Activated CD4-positive, alpha-beta T cell treated with anti-CD3 and anti-CD28 coated beads for 36 hours (primary cell): ENCODE measurements at regions not wholly inside any gene's neighbourhood (a gene's known extent, or its start where the extent isn't known, plus 50 kb on each side); places are given as distances from the start of the nearest gene placed in this dataset.

Source experiments
- ATAC-seq: fragments of 200-7000 bp; cut with Tn5 transposase; one replicate; pipeline ENCODE4 v1.10.0; 2021; ENCODE audit warnings: mild to moderate bottlenecking, moderate library complexity
- CTCF ChIA-PET: fragments of 350-600 bp; sonication (Branson Sonifier 250); formaldehyde crosslinking; loops from one replicate; lab custom pipeline; 2021; ENCODE audit warnings: antibody characterized with exemption; lab: Charles Lee
- POLR2A ChIA-PET: fragments of 350-600 bp; sonication (Branson Sonifier 250); formaldehyde crosslinking; loops from one replicate; lab custom pipeline; 2021; ENCODE audit warnings: antibody characterized with exemption, inconsistent platforms; lab: Charles Lee
- DNase-seq: peaks from one replicate; pipeline ENCODE4 v3.0.0-alpha.2; 2020
- H3K27ac Mint-ChIP-seq: one replicate; pipeline ENCODE4 v1.8.0; 2021; ENCODE audit warnings: mixed read lengths
- H3K27me3 Mint-ChIP-seq: one replicate; pipeline ENCODE4 v1.8.0; 2021; ENCODE audit warnings: mixed read lengths
- H3K36me3 Mint-ChIP-seq: one replicate; pipeline ENCODE4 v1.8.0; 2021; ENCODE audit warnings: low read depth, mixed read lengths
- H3K4me1 Mint-ChIP-seq: one replicate; pipeline ENCODE4 v1.8.0; 2021; ENCODE audit warnings: mixed read lengths
- H3K4me3 Mint-ChIP-seq: one replicate; pipeline ENCODE4 v1.8.0; 2021; ENCODE audit warnings: mild to moderate bottlenecking, moderate library complexity, mixed read lengths
- H3K9me3 Mint-ChIP-seq: one replicate; pipeline ENCODE4 v1.8.0; 2021; ENCODE audit warnings: low read depth, mixed read lengths
- intact Hi-C, 2 experiments: fragments of 100-400 bp; cut with DNase I in 1 of 2; cut with micrococcal nuclease in 1 of 2; formaldehyde crosslinking; loops; one replicate each; pipeline versions ENCODE4 v1.14.2 to v1.15.1; 2022 to 2024; cut with DNase I, micrococcal nuclease

DNA sequence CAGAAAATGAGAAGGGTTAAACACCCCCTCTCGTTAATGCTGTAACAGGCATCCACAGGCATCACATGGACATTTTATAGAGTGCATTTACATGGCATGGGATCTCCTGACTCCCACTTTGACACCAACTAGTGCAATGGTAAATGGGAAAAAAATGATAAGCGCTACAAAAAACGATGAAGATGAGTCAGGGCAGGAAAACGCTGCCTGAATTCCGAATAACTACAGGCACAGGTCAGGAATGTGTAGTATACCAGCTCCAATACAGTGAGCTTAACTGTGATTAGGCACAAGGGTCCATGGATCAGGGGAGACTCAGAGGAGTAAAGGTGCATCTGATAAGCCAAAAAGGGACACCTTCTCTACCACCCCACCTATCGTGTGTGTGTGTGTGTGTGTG, 223.6 kb downstream of the FOXO1 start:
- H3K27me3 Mint-ChIP-seq: no peaks in the 10 kb centered on the region
- POLR2A ChIA-PET: no interaction called here

DNA sequence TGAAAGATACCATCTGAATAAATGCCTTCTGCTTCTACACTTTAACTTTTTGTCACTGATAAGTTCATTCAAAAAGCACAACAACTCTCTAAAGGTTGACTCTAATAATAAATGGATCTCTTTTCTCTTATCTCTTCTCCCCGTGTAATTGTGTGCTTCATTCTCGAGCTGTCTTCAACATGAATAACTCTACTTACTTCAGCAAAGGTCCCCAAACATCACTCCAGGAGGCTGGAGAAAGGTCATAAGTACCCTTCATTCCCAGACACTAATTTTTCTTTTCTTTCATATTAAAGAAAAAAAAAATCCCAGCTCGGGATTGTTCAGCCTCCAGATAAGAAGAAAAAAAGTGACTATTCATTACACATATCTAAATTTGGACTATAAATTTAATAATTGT, 222.2 kb downstream of the FOXO1 start:
- DNase-seq (no peak), ATAC-seq (no peak)
- intact Hi-C loops: no loop called here
- ChIA-PET CTCF (interaction anchor here (0.5 to 0.6 kb wide), 2 partner anchors 64 to 361 kb away, joined by 3 read pairs; no protein-coding TSS in a partner anchor), POLR2A (no interaction called here)
- Mint-ChIP-seq H3K9me3 (no peaks in the 10 kb centered on the region), H3K4me3 (no peak overlapping the region), H3K27ac (no peak overlapping the region), H3K4me1 (peaks cover 19% of the 10 kb centered on the region), H3K27me3 (no peaks in the 10 kb centered on the region), H3K36me3 (no peaks in the 10 kb centered on the region)

More for the DNA sequence above, 223.6 kb downstream of the FOXO1 start:
- ATAC-seq (no peak), DNase-seq (no peak)
- Mint-ChIP-seq H3K4me3 (no peak overlapping the region), H3K27ac (no peak overlapping the region), H3K9me3 (no peaks in the 10 kb centered on the region), H3K4me1 (peaks cover 26% of the 10 kb centered on the region), H3K36me3 (no peaks in the 10 kb centered on the region)
- CTCF ChIA-PET: interaction anchor here (0.6 kb wide), 1 partner anchor 180 kb away, joined by 3 read pairs; no protein-coding TSS in a partner anchor
- intact Hi-C loops: no loop called here

DNA sequence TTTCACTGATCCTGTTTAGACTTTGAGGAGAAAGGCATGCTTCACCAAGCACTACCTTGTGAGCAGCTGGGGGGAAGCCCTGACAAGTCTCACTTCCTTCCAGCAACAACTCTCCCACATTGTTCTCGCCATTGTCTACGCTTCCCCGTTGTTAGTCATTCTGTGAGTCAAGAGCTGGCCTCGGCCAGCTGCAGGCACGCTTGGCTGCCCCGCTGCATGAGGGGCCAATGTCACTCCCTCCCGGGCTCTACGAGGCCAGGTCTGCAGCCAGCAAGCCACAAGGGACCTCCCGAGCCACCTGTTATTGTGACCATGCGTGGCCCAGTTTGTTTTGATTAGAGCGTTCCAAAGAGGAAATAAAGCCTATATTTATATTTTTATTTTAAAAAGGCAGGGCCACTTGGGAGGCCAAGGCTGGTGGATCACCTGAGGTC, 220.9 kb downstream of the FOXO1 start:
- ATAC-seq (peak; percentile 86), DNase-seq (peak; percentile 47)
- Mint-ChIP-seq H3K36me3 (no peaks in the 10 kb centered on the region), H3K9me3 (peaks cover 7% of the 10 kb centered on the region), H3K4me1 (peaks cover 14% of the 10 kb centered on the region), H3K27ac (no peak overlapping the region), H3K4me3 (no peak overlapping the region), H3K27me3 (no peaks in the 10 kb centered on the region)
- POLR2A ChIA-PET: no interaction called here
- intact Hi-C loops: no loop called here
- CTCF ChIA-PET: no interaction called here

DNA sequence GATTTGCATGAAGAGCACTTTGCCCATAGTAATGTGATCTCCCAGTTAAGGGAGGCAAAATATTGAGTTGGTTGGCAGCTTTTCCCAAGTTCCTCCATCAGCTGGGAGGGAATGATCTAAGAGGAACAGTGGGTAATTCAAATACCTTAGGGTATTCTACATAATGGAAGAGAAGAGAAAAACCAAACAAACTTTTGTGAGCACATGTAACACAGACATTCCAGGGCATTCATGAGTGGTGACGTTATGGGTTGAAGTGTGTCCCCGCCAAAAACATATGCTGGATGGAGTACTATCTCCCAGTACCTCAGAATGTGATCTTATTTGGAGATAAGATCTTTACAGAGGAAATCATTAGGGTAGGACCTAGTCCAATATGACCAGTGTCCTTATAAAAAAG, 220.1 kb downstream of the FOXO1 start:
- Mint-ChIP-seq H3K27me3 (no peaks in the 10 kb centered on the region), H3K4me3 (no peak overlapping the region), H3K4me1 (peaks cover 14% of the 10 kb centered on the region), H3K9me3 (peaks cover 7% of the 10 kb centered on the region), H3K36me3 (no peaks in the 10 kb centered on the region), H3K27ac (peak overlapping the region; percentile 7)
- POLR2A ChIA-PET: no interaction called here
- CTCF ChIA-PET: no interaction called here
- intact Hi-C loops: no loop called here
- DNase-seq: no peak
- no peak for ATAC-seq

DNA sequence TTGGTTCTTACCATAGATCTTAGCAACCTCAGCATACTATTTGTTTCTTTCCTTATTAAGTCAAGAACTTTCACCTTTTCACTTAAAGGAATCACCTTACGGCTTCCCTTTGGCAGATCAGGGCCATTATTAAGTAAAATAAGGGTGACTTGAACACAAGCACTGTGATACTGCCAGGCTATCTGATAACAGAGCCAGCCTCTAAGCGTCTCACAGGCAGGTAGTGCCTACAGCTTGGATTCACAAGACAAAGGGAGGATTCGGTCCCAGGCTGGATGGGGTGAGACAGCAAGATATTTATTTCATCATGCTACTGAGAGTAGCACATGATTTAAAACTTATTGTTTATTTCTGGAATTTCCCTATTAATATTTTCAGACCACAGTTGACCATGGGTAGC, 218.6 kb downstream of the FOXO1 start:
- Mint-ChIP-seq H3K27ac (no peak overlapping the region), H3K4me1 (peaks cover 23% of the 10 kb centered on the region), H3K4me3 (no peak overlapping the region), H3K36me3 (no peaks in the 10 kb centered on the region), H3K27me3 (no peaks in the 10 kb centered on the region), H3K9me3 (peaks cover 7% of the 10 kb centered on the region)
- intact Hi-C loops: no loop called here
- DNase-seq (no peak), ATAC-seq (no peak)
- ChIA-PET POLR2A (no interaction called here), CTCF (interaction anchor here (0.6 to 1.3 kb wide), 2 partner anchors 13 to 710 kb away, joined by 3 read pairs; no protein-coding TSS in a partner anchor)

DNA sequence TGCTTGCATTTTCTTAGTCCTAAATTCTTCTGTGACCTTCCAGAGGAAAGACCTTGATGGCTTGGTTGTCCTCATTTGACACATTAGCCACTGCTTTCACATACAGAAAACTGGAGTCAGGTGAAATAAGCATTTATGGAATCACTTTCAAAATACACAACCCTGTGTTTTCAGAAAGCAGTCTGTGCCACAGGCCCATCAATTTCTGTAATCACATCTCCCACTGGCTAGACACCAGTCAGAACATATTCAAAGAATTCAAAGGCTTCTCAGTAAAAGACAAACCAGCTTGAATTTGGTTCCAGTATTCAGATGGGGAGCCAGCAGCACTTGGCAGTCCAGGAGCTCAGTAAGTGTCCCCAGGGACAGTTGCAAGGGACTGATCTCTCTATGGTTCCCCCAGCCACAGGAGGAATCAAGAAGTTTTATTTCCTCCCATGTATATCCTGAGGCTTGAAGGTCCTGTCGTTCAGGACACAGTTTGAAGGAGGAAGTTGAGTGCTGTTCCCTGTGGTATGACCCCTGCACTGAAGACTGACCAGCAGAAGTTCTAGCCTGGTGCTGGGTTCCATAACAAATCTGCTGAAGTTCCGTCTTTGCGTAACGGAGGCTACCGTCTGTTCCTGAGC, 214.3 kb downstream of the FOXO1 start:
- POLR2A ChIA-PET: no interaction called here
- CTCF ChIA-PET: interaction anchor here (2.5 kb wide), 1 partner anchor 21 kb away, joined by 7 read pairs; no protein-coding TSS in a partner anchor
- no peak overlapping the region for H3K27ac Mint-ChIP-seq
- H3K9me3 Mint-ChIP-seq: peaks cover 7% of the 10 kb centered on the region
- H3K36me3 Mint-ChIP-seq: no peaks in the 10 kb centered on the region
- intact Hi-C loops: no loop called here
- no peaks in the 10 kb centered on the region for H3K27me3 Mint-ChIP-seq
- peaks cover 22% of the 10 kb centered on the region for H3K4me1 Mint-ChIP-seq
- ATAC-seq: peak; percentile 58
- DNase-seq: no peak
- H3K4me3 Mint-ChIP-seq: no peak overlapping the region

DNA sequence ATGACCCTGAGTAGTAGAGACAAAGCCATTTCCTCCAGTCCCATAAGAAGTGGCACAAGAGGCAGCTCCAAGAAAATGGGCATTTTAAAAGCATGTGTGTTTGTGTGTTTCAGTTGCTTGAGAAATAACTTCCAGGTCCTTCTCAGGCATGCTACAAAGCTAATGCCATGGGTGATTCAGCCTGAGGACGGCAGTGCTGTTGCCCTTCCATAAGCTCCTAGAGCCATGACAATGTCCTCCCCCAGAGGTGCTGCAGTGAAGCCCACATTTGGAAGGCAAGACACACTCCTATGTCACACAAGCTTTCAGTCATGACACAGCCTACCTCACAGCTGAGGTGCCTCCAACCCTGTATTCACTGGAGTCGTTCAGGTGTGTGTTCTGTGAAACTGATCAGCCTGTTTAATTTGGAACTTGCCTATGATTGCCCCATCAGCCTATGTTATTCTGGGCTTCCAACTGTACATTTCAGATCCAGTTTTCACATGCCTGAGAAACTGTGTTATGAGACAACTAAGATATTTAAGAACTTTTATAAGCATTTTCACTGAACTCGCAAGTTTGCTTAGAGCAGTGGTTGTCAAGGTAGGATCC, 213.6 kb downstream of the FOXO1 start:
- peaks cover 7% of the 10 kb centered on the region for H3K9me3 Mint-ChIP-seq
- no peak for DNase-seq
- H3K36me3 Mint-ChIP-seq: no peaks in the 10 kb centered on the region
- no peak overlapping the region for H3K4me3 Mint-ChIP-seq
- intact Hi-C loops: no loop called here
- ChIA-PET POLR2A (no interaction called here), CTCF (interaction anchor here (0.8 to 2.5 kb wide), 2 partner anchors 13 to 21 kb away, joined by 3 to 7 read pairs; no protein-coding TSS in a partner anchor)
- no peaks in the 10 kb centered on the region for H3K27me3 Mint-ChIP-seq
- H3K27ac Mint-ChIP-seq: no peak overlapping the region
- H3K4me1 Mint-ChIP-seq: peaks cover 22% of the 10 kb centered on the region
- no peak for ATAC-seq

DNA sequence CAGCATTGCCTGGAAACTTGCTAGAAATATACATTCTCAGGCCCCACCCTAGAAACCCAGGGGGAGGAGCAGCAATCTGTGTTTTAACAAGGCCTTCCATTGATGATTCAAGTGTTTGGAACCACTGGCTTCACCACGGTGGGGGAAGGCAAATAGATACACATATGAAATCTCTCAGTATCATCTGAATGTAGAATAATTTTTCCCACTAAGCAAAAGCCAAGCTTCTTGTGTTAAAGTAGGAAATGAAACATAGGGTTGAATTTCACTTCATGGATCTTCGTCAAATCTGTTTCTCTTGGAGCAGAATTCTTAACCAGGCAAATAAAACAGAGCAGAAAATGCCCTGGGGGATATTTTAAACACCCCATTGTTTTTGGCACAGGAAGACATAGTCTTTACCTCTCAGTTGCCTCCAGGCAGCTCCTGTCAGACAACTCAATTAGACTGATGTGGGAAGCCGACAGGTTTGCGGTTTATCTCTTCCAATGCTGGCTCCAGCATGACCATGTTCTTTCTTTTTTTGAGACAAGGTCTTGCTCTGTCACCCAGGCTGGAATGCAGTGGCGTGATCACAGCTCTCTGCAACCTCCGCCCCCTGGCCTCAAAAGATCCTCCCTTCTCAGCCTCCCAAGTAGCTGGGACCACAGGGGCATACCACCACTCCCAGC, 213.0 kb downstream of the FOXO1 start:
- no peak overlapping the region for H3K27ac Mint-ChIP-seq
- peaks cover 7% of the 10 kb centered on the region for H3K9me3 Mint-ChIP-seq
- H3K4me1 Mint-ChIP-seq: peaks cover 18% of the 10 kb centered on the region
- H3K36me3 Mint-ChIP-seq: no peaks in the 10 kb centered on the region
- intact Hi-C loops: no loop called here
- ChIA-PET POLR2A (no interaction called here), CTCF (interaction anchor here (0.6 to 2.5 kb wide), 3 partner anchors 13 to 53 kb away, joined by 3 to 7 read pairs (median 4); no protein-coding TSS in a partner anchor)
- H3K4me3 Mint-ChIP-seq: no peak overlapping the region
- DNase-seq: peak; percentile 16
- H3K27me3 Mint-ChIP-seq: no peaks in the 10 kb centered on the region
- no peak for ATAC-seq

DNA sequence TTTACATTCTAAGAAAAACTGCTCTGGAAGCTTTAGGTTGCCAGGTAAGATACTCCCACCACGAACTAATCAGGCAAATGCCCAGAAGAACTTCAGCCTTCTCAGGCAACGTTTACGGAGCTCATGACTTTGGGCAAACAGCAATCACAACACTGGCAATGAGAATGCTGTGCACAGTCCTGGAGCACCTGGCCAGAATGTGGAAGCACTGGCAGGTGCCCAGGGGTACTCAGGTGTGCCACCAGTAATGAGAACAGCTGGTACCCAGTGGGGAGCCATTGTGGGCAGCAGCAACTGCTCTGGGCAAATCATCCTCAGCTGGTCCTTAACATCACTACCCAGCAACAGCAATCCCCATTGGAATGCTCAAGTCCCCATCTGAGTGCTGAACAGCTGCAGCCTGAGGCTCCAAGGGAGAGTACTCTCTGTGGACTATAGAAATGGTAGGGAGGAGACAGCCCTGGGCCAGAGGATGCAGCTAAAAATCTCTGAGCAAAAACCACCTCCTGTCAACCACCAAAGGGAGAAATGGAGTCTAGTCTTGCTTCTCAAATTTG, 210.0 kb downstream of the FOXO1 start:
- no peaks in the 10 kb centered on the region for H3K27me3 Mint-ChIP-seq
- ChIA-PET POLR2A (no interaction called here), CTCF (no interaction called here)
- intact Hi-C loops: no loop called here
- no peak overlapping the region for H3K4me3 Mint-ChIP-seq
- no peaks in the 10 kb centered on the region for H3K9me3 Mint-ChIP-seq
- DNase-seq (no peak), ATAC-seq (no peak)
- H3K36me3 Mint-ChIP-seq: no peaks in the 10 kb centered on the region
- peaks cover 15% of the 10 kb centered on the region for H3K4me1 Mint-ChIP-seq
- H3K27ac Mint-ChIP-seq: no peak overlapping the region

DNA sequence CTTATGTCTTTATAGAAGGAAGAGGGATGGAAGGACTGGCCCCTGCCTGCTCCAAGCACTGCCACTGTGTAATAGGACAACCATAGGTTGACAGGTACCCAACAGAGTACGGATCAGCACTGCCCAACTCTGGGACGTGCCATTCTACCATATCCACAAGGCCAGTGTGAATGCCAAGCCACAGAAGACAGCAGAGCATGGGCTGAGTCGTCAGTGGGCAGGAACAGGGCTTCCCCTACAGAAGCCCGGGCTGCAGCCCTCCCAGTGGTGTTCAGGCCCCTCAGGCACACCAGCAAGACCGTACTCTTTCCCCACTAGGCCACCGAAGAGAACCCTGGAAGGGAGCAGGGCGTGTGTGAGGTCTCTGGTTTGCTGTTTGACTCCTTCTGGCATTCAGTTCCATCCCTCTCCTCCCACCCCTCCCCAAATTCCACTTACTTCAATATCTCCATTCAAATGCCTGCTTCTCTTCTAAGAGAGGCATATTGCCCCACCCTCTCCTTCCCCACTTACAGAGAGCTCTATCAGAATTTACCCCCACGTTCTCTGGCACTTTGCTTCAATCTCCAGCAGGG, 209.4 kb downstream of the FOXO1 start:
- H3K36me3 Mint-ChIP-seq: no peaks in the 10 kb centered on the region
- ChIA-PET POLR2A (no interaction called here), CTCF (no interaction called here)
- H3K9me3 Mint-ChIP-seq: no peaks in the 10 kb centered on the region
- H3K4me1 Mint-ChIP-seq: peaks cover 12% of the 10 kb centered on the region
- H3K27ac Mint-ChIP-seq: no peak overlapping the region
- no peak overlapping the region for H3K4me3 Mint-ChIP-seq
- ATAC-seq: no peak
- intact Hi-C loops: no loop called here
- DNase-seq: no peak
- H3K27me3 Mint-ChIP-seq: no peaks in the 10 kb centered on the region
